HCT116 (cell line): ENCODE measurements at regions not wholly inside any gene's neighbourhood (a gene's known extent, or its start where the extent isn't known, plus 50 kb on each side); places are given as distances from the start of the nearest gene placed in this dataset.

Experiments used
- ATAC-seq: fragments of 200-7000 bp; cut with Tn5 transposase; 2 replicates; pipeline ENCODE4 v1.9.1; 2020; ENCODE audit warnings: mild to moderate bottlenecking, moderate library complexity
- BruUV-seq: library from RNA; stranded (reverse); fragments of 400-500 nt; replicated peaks from 2 replicates; lab custom pipeline; 2021; lab: Mats Ljungman, UMichigan
- CTCF ChIA-PET: fragments of 300-600 bp; sonication (Branson Sonifier 250); formaldehyde crosslinking; loops from one replicate; lab custom pipeline; 2021; ENCODE audit warnings: antibody characterized with exemption; lab: Charles Lee
- POLR2A ChIA-PET: fragments of 300-600, 350-600 bp; sonication (Branson Sonifier 250); formaldehyde crosslinking; loops from one replicate; lab custom pipeline; 2021; ENCODE audit warnings: antibody characterized with exemption; lab: Charles Lee
- RAD21 ChIA-PET, 2 experiments: fragments of 300-600 bp; sonication (Branson Sonifier 250); formaldehyde crosslinking; loops; one replicate each; lab custom pipeline; 2023; ENCODE audit warnings: low total read pairs in 2 of 2; ENCODE audit not compliant: uncharacterized antibody in 2 of 2, unreplicated experiment in 2 of 2, low non-redundant PET in 1 of 2; lab: Charles Lee
- DNase-seq: peaks from one replicate; pipeline ENCODE4 v3.0.0-alpha.2; 2010; ENCODE audit warnings: low read depth, low spot score
- H2AFZ ChIP-seq: fragments of 200-600 bp; shearing (Covaris generic), sonication (generic); 2 replicates; pipeline ENCODE4 v1.6.1; 2017; ENCODE audit warnings: low read depth, mixed run types, mixed read lengths, antibody characterized with exemption, low read length; ENCODE audit not compliant: poor library complexity, severe bottlenecking
- H3K27ac ChIP-seq: 2 replicates; pipeline ENCODE4 v1.5.1; 2012; ENCODE audit warnings: low read depth, low read length
- H3K27me3 ChIP-seq: fragments of 200-600 bp; sonication (generic); 2 replicates; pipeline ENCODE4 v1.6.1; 2016; ENCODE audit warnings: mixed run types, low read length, mixed read lengths; ENCODE audit not compliant: insufficient read depth
- H3K36me3 ChIP-seq, 2 experiments: fragments of 200-500 bp in 1 of 2; fragments of 200-600 bp in 1 of 2; sonication (Bioruptor generic) in 1 of 2; sonication (generic) in 1 of 2; 2 replicates each; pipeline versions ENCODE4 v1.5.1 to v1.6.1; 2014 to 2016; ENCODE audit warnings: low read length in 2 of 2, inconsistent platforms in 1 of 2, mixed read lengths in 1 of 2, mixed run types in 1 of 2; ENCODE audit not compliant: insufficient read depth in 2 of 2, control insufficient read depth in 1 of 2
- H3K4me1 ChIP-seq, 2 experiments: fragments of 200-600 bp in 1 of 2; sonication (generic) in 1 of 2; 2 replicates each; pipeline versions ENCODE4 v1.5.1 to v1.6.1; 2012 to 2017; ENCODE audit warnings: low read length in 2 of 2, inconsistent platforms in 1 of 2, mild to moderate bottlenecking in 1 of 2, mixed read lengths in 1 of 2, mixed run types in 1 of 2, moderate library complexity in 1 of 2; ENCODE audit not compliant: insufficient read depth in 2 of 2, control insufficient read depth in 1 of 2
- H3K4me2 ChIP-seq: fragments of 200-600 bp; sonication (generic); 2 replicates; pipeline ENCODE4 v1.6.1; 2017; ENCODE audit warnings: mixed run types, low read length, mixed read lengths
- H3K4me3 ChIP-seq, 2 experiments: fragments of 200-600 bp in 1 of 2; sonication (generic) in 1 of 2; replicated peaks in 1 of 2; 2 replicates each; pipeline ENCODE4 v1.5.1; 2011 to 2016; ENCODE audit warnings: low read length in 2 of 2, control low read depth in 1 of 2, low read depth in 1 of 2, mild to moderate bottlenecking in 1 of 2, mixed read lengths in 1 of 2, mixed run types in 1 of 2
- H3K79me2 ChIP-seq: fragments of 200-600 bp; sonication (generic); 2 replicates; pipeline ENCODE4 v1.6.1; 2017; ENCODE audit warnings: mild to moderate bottlenecking, mixed run types, low read length, moderate library complexity, mixed read lengths; ENCODE audit not compliant: insufficient read depth
- H3K9ac ChIP-seq: fragments of 200-600 bp; sonication (generic); 2 replicates; pipeline ENCODE4 v1.6.1; 2016; ENCODE audit warnings: low read length, mixed read lengths
- H3K9me2 ChIP-seq: fragments of 200-600 bp; sonication (generic), shearing (Covaris generic); 2 replicates; pipeline ENCODE4 v1.6.1; 2017; ENCODE audit warnings: mixed run types, mild to moderate bottlenecking, moderate library complexity; ENCODE audit not compliant: insufficient read depth
- H3K9me3 ChIP-seq, 2 experiments: fragments of 200-500 bp in 1 of 2; fragments of 200-600 bp in 1 of 2; sonication (Bioruptor generic) in 1 of 2; sonication (generic) in 1 of 2; 2 replicates each; pipeline ENCODE4 v1.6.1; 2014 to 2017; ENCODE audit warnings: low read length in 2 of 2, mixed read lengths in 2 of 2, inconsistent platforms in 1 of 2, low read depth in 1 of 2, mild to moderate bottlenecking in 1 of 2, mixed run types in 1 of 2, moderate library complexity in 1 of 2; ENCODE audit not compliant: control insufficient read depth in 1 of 2, insufficient read depth in 1 of 2
- H4K20me1 ChIP-seq: fragments of 200-600 bp; sonication (generic), shearing (Covaris generic); 2 replicates; pipeline ENCODE4 v1.6.1; 2017; ENCODE audit warnings: mixed run types, mild to moderate bottlenecking, moderate library complexity; ENCODE audit not compliant: insufficient read depth
- ATF3 ChIP-seq: IDR thresholded peaks from 2 replicates; pipeline ENCODE4 v1.6.1; 2012
- CBX3 ChIP-seq: IDR thresholded peaks from 2 replicates; pipeline ENCODE4 v1.6.1; 2012; ENCODE audit warnings: low read depth
- CTCF ChIP-seq, 3 experiments: fragments of 200-600 bp in 1 of 3; sonication (generic) in 1 of 3; IDR thresholded peaks in 2 of 3; conservative IDR thresholded peaks in 1 of 3; 2 replicates each; pipeline ENCODE4 v1.5.1; 2012 to 2017; ENCODE audit warnings: low read depth in 2 of 3, low read length in 2 of 3, antibody characterized with exemption in 1 of 3, borderline replicate concordance in 1 of 3, control low read depth in 1 of 3, mild to moderate bottlenecking in 1 of 3, mixed read lengths in 1 of 3, mixed run types in 1 of 3, moderate library complexity in 1 of 3; ENCODE audit not compliant: insufficient read depth in 1 of 3
- EGR1 ChIP-seq: IDR thresholded peaks from 2 replicates; pipeline ENCODE4 v1.6.1; 2012; ENCODE audit warnings: low read depth
- EZH2phosphoT487 ChIP-seq: fragments of 200-600 bp; IDR thresholded peaks from 2 replicates; pipeline ENCODE4 v1.6.1; 2018; ENCODE audit warnings: antibody characterized with exemption, borderline replicate concordance
- POLR2A ChIP-seq: IDR thresholded peaks from 2 replicates; pipeline ENCODE4 v1.7.0; 2011; ENCODE audit warnings: borderline replicate concordance; ENCODE audit not compliant: insufficient read depth, insufficient read length; ENCODE audit errors: extremely low read depth
- REST ChIP-seq: IDR thresholded peaks from 2 replicates; pipeline ENCODE4 v1.6.1; 2012; ENCODE audit warnings: low read depth
- SP1 ChIP-seq: IDR thresholded peaks from 2 replicates; pipeline ENCODE4 v1.6.1; 2012; ENCODE audit warnings: low read depth
- SRF ChIP-seq: IDR thresholded peaks from 2 replicates; pipeline ENCODE4 v1.6.1; 2012; ENCODE audit warnings: low read depth
- TCF7L2 ChIP-seq: IDR thresholded peaks from 2 replicates; pipeline ENCODE4 v1.7.0; 2011; ENCODE audit warnings: borderline replicate concordance, inconsistent platforms; ENCODE audit not compliant: insufficient read depth, insufficient read length; ENCODE audit errors: extremely low read depth
- ZBTB33 ChIP-seq: IDR thresholded peaks from 2 replicates; pipeline ENCODE4 v1.6.1; 2011; ENCODE audit warnings: mild to moderate bottlenecking, low read length, moderate library complexity; ENCODE audit not compliant: insufficient replicate concordance; ENCODE audit errors: extremely low read depth
- ZFX ChIP-seq: fragments of 450-650 bp; IDR thresholded peaks from 2 replicates; pipeline ENCODE4 v1.6.1; 2017
- intact Hi-C: fragments of 100-400 bp; cut with micrococcal nuclease; formaldehyde crosslinking; loops from 2 replicates; pipeline ENCODE4 v1.10.0; 2022

- Histone ChIP-seq H4K20me1 (no peaks in the 10 kb centered on the region), H3K4me2 (no peak overlapping the region), H3K79me2 (no peaks in the 10 kb centered on the region), H3K9me2 (no peaks in the 10 kb centered on the region), H3K27me3 (no peaks in the 10 kb centered on the region), H2AFZ (no peak overlapping the region), H3K9ac (no peak overlapping the region)
- intact Hi-C loops = no loop called here
- no TSS peak for BruUV-seq
- DNase-seq = no peak
- POLR2A ChIA-PET = no interaction called here
- no peak for TF ChIP-seq ATF3
- TF ChIP-seq POLR2A = no peak
- no peak for TF ChIP-seq EZH2phosphoT487
- no peak for TF ChIP-seq REST
- no peak for TF ChIP-seq EGR1
- TF ChIP-seq TCF7L2 = no peak
- no peak for TF ChIP-seq SP1
- no peak for TF ChIP-seq ZBTB33
- no peak for TF ChIP-seq CTCF (IDR thresholded peaks at IDR 0.05 in 2 of 3, conservative IDR thresholded peaks at IDR 0.05 in 1 of 3; ENCODE audit: borderline replicate concordance in 1 of 3, insufficient read depth in 1 of 3, low read depth in 2 of 3, low read length in 2 of 3)
- TF ChIP-seq CBX3 = no peak
- TF ChIP-seq ZFX = no peak
- no peak for TF ChIP-seq SRF
- TF ChIP-seq, all 23 proteins: peak for 0
- CTCF ChIA-PET = interaction anchor here (1.0 kb wide), 1 partner anchor 55 kb away, joined by 3 read pairs; no protein-coding TSS in a partner anchor
- no peak overlapping the region for H3K4me3 ChIP-seq
- peaks cover 0 to 6% of the 10 kb centered on the region in 2 experiments; a peak in 2 of 4 replicates for H3K4me1 ChIP-seq
- H3K27ac ChIP-seq = no peak overlapping the region
- RAD21 ChIA-PET = no interaction called here
- no peak for ATAC-seq
- no peaks in the 10 kb centered on the region for H3K9me3 ChIP-seq
- no peaks in the 10 kb centered on the region for H3K36me3 ChIP-seq
Measured at GRCh38 chr10:29946953-29947700, 112.3 kb downstream of the JCAD start.
